ENCODE measurements at regions not wholly inside any gene's neighbourhood (a gene's known extent, or its start where the extent isn't known, plus 50 kb on each side); places are given as distances from the start of the nearest gene placed in this dataset.

DNA sequence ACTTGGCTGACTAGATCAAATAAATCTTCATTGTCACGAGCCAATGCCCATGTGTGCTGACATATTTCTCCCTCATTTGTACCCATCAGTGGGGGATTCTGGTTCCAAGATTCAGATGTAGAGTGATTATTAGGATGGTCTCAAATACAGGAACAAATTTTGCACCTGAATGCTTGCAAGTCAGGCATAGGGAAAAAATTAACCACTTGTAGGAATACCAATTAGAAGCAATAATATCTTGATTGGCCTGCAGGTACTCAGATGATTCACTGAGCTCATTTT is 69.5 kb downstream of the DMAC1 start:
- TF ChIP-seq, protein P1, sequence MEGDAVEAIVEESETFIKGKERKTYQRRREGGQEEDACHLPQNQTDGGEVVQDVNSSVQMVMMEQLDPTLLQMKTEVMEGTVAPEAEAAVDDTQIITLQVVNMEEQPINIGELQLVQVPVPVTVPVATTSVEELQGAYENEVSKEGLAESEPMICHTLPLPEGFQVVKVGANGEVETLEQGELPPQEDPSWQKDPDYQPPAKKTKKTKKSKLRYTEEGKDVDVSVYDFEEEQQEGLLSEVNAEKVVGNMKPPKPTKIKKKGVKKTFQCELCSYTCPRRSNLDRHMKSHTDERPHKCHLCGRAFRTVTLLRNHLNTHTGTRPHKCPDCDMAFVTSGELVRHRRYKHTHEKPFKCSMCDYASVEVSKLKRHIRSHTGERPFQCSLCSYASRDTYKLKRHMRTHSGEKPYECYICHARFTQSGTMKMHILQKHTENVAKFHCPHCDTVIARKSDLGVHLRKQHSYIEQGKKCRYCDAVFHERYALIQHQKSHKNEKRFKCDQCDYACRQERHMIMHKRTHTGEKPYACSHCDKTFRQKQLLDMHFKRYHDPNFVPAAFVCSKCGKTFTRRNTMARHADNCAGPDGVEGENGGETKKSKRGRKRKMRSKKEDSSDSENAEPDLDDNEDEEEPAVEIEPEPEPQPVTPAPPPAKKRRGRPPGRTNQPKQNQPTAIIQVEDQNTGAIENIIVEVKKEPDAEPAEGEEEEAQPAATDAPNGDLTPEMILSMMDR (IDR thresholded peaks at IDR 0.05), result no peak
- TF ChIP-seq POLR2AphosphoS5 (IDR thresholded peaks at IDR 0.05), result no peak
- no peak for TF ChIP-seq EP300 (IDR thresholded peaks at IDR 0.05)
- TF ChIP-seq POLR2A (IDR thresholded peaks at IDR 0.05), result no peak
